ENCODE measurements at regions not wholly inside any gene's neighbourhood (a gene's known extent, or its start where the extent isn't known, plus 50 kb on each side); places are given as distances from the start of the nearest gene placed in this dataset.

DNA sequence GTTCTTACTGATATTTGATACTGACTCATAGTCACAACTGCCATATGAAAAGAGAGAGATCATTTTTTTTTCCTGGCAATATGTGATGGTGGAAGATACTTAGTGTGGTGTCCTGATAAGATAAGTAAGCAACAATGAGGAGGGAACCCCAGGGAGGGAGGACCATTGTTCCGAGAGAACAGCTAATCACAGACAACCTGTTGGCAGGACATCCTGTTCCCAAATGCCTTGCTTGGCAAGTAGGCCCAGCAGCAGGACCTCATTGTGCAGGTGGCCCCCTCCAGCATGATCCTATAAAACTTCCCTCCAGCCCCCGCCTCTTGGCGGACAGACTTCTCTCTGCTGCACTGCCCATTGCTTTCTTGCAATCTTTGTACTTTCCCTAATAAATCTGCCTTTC, 329.4 kb upstream of the CHRM3 start:
- TF ChIP-seq CTCF (conservative IDR thresholded peaks at IDR 0.05) (no peak), ZFX (IDR thresholded peaks at IDR 0.05) (no peak)
- 0 out of 2 replicates have a peak overlapping the region, but pooled peaks have one; percentile 47 for H3K27ac ChIP-seq

- TF ChIP-seq ZFX (IDR thresholded peaks at IDR 0.05) = no peak
- TF ChIP-seq CTCF (conservative IDR thresholded peaks at IDR 0.05) = no peak
- H3K27ac ChIP-seq = no peak overlapping the region
Measured at GRCh38 chr1:239053279-239053678, 333.1 kb upstream of the CHRM3 start.

DNA sequence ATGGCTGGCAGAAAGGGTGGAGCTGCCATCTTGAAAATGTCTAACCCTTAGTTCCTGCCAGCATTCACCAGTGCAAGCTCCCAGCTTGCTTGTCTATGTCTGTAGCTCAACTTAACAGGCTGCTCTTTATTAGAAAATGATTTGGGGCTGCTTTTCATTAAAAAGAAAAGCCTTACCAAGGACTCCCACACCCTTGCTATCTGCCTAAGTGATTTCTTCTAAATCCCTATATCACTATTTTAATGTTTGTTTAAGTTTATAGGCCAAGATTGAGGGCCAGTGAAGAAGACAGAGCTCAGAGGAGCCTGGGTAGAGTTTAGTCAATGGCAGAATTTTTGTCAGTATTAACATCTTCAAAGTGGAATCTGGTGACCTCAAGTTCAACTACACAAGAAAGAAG, 336.8 kb upstream of the CHRM3 start:
- TF ChIP-seq CTCF (conservative IDR thresholded peaks at IDR 0.05) (no peak), ZFX (IDR thresholded peaks at IDR 0.05) (no peak)
- no peak overlapping the region for H3K27ac ChIP-seq

DNA sequence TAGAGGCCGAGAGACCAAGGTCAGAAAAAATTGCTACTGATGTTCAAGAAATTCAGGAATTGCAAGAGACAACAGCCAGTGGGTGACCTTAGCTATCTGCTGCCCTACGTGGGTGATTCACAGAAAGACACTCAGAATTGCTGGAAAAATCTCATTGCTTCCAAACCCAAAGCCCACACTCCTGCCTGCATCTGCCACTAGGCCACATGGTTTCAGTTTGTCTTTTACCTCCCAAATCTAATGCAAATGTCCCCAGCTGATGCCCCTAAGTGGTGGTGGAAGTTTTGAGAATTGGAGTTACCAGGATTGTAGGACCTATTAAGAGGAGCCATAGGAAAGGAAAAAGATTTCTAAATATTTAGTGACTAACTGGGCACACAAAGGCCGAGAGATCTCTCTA, 341.5 kb upstream of the CHRM3 start:
- no peak overlapping the region for H3K27ac ChIP-seq
- TF ChIP-seq CTCF (conservative IDR thresholded peaks at IDR 0.05) (no peak), ZFX (IDR thresholded peaks at IDR 0.05) (no peak)

GRCh38 chr1:239040523-239040922, 345.8 kb upstream of the CHRM3 start:
- TF ChIP-seq ZFX (IDR thresholded peaks at IDR 0.05) (no peak), CTCF (conservative IDR thresholded peaks at IDR 0.05) (no peak)
- peak overlapping the region; percentile 12; the same call in 1 of the 2 replicates for H3K27ac ChIP-seq

DNA sequence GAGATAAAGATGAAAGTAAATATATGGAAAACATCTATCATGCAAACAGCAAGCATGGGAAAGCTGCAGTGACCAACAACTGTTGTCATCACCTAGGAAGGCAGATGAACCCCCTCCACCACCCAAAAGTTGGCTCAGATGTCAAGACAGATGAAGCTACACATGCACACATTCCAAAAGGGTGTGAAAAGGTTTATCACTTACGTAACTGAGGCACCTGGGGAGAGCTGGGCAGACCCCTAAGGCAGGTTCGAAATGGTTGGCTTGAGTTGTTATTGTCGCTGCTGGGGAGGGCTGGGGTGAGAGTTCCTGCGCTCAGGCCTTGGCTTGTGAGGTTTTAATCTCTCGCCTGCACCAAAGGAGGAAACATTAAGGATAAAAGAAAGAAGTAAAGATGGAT, 355.1 kb upstream of the CHRM3 start:
- no peak for TF ChIP-seq ZFX (IDR thresholded peaks at IDR 0.05)
- TF ChIP-seq CTCF (conservative IDR thresholded peaks at IDR 0.05) = no peak

GRCh38 chr1:239025997-239026694, 360.2 kb upstream of the CHRM3 start:
- TF ChIP-seq ZFX (IDR thresholded peaks at IDR 0.05) (no peak), CTCF (conservative IDR thresholded peaks at IDR 0.05) (no peak)
- peak overlapping the region; percentile 63; the same call in 1 of the 2 replicates for H3K27ac ChIP-seq

More for the DNA sequence above, 355.1 kb upstream of the CHRM3 start:
- H3K27ac ChIP-seq = no peak overlapping the region
